Thyroid gland (tissue), 4 donors: ENCODE measurements at regions not wholly inside any gene's neighbourhood (a gene's known extent, or its start where the extent isn't known, plus 50 kb on each side); places are given as distances from the start of the nearest gene placed in this dataset.
"Not testable (repeated sequence)": the region's sequence is repeated elsewhere in the genome, so short reads cannot be mapped to it uniquely, and the experiment has no call there.

ENCODE experiments used
- POLR2A ChIP-seq, 2 donors: fragments of 450-650 bp; IDR thresholded peaks; one replicate each; pipeline ENCODE4 v1.6.1; 2017; ENCODE audit warnings: antibody characterized with exemption in 2 of 2, mild to moderate bottlenecking in 2 of 2, moderate library complexity in 1 of 2
- TF ChIP-seq, protein P1 (sequence below), 6 experiments: fragments of 200-600 bp in 3 of 6; fragments of 450-650 bp in 3 of 6; sonication (generic) in 3 of 6; IDR thresholded peaks; one replicate each; pipeline ENCODE4 v1.5.1; 2016 to 2019; ENCODE audit warnings: antibody characterized with exemption in 6 of 6, mild to moderate bottlenecking in 2 of 6, inconsistent platforms in 1 of 6, moderate library complexity in 1 of 6

DNA sequence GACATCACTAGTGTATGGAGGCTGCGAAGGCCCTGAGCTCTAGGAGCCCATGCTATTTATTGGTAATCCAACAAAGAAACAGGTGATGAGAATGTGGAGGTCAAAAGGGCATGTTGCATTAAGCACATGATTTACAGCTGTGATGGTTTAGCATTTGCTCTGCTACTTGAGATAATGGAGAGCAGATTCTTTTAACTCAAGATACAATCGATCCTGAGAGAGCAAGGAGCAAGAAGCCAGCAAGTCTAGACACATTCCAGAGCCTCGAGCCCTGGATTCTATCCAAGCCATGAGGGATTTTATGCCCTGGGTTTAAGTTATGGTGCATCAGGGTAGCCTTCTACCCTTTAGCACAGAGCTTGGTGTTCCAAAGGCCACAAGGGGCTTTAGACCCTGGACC, 85.3 kb upstream of the KCNMA1 start:
- TF ChIP-seq, protein P1, sequence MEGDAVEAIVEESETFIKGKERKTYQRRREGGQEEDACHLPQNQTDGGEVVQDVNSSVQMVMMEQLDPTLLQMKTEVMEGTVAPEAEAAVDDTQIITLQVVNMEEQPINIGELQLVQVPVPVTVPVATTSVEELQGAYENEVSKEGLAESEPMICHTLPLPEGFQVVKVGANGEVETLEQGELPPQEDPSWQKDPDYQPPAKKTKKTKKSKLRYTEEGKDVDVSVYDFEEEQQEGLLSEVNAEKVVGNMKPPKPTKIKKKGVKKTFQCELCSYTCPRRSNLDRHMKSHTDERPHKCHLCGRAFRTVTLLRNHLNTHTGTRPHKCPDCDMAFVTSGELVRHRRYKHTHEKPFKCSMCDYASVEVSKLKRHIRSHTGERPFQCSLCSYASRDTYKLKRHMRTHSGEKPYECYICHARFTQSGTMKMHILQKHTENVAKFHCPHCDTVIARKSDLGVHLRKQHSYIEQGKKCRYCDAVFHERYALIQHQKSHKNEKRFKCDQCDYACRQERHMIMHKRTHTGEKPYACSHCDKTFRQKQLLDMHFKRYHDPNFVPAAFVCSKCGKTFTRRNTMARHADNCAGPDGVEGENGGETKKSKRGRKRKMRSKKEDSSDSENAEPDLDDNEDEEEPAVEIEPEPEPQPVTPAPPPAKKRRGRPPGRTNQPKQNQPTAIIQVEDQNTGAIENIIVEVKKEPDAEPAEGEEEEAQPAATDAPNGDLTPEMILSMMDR (IDR thresholded peaks at IDR 0.05), result not testable (repeated sequence)
- TF ChIP-seq POLR2A (IDR thresholded peaks at IDR 0.05), result not testable (repeated sequence)
